ENCODE measurements at regions not wholly inside any gene's neighbourhood (a gene's known extent, or its start where the extent isn't known, plus 50 kb on each side); places are given as distances from the start of the nearest gene placed in this dataset.

DNA sequence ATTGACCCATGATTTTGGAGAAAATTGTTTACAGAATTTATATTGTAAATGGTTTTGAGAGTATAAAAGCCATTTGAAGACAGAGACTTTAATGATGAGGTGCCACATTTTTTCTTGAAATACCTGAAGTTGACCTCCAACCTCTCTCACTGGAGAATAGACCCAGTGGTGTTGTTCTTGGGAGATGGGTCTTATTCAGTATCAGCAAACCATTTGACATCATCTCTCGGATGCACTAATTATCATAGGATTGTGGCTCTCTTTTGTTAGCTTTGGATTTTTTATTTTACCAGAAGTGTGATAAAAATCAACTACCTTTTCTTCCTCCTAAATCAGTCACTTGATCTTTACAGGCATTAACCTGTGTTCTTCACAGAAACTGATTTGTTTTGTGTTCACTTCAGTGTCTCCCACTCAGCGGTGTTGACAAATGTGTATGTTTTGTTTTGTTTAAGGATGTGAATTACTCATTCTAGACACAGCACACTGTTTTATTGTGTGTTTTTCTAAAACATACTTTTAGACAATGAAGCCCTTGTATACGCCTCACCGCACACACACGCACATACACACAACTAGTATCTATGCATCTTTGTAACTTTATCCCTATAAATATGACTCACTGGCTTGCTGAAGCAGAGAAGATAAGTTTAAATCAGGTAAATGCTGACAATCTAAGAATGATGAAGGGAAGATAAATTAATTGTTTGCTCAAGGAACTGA lies 455.6 kb downstream of the INHBA start:
- DNase-seq = no peak

DNA sequence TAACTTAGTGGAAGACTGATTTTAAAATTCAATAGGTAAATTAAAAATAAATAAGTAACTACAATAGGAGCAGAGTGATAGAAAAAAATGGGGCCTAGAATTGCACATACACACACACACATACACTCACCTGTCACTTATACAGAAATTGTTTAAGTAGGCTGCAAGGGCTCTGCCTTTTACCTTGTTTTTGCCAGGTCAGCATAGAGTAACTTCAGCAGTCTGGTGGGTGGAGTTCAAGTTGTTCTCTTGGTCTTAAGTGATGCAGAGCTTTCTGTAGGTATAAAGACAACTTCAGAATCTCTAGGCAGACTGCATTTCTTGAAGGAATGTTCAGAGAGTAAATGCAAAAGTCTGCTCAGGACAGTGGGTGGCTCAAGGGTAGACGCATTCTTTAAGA lies 457.0 kb downstream of the INHBA start:
- no peak for DNase-seq

DNA sequence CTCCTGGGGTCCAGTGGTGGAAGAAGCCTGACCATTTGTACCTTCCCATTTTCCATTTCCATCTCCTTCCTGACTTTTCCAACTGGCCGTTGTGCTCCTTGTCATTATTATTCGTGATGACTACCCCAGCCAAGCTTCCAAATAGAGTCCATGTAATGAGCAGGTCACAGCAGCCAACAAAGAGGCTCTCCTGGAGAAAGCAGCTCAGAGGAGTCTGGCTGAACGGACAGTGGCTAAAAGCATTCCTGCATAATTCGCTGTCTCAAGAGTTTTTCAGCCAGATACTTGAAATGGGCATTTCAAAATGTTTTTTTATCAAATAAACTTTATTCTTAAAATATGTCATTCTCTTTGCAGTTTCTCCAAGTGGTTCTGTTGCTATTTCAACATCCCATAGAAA lies 458.6 kb downstream of the INHBA start:
- DNase-seq = no peak

DNA sequence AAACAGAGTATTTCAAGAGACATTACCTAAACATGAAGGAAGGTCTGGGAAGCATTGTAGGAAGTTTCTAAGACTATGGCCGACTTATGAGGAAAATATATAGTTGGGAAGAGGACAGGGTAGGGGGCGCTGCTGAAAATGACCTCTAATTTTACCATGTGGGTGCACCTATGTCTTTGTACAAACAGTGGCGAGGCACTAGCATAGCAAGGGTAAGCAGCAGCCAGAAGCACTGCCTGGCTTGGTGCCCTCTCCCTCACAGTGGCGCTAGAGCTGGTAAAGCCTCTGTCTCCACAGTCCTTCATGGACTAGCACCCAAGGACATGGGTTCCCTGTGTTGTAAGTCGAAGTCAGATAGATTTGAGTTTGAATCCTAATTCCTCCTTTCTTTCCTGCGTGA lies 461.2 kb downstream of the INHBA start:
- no peak for DNase-seq

DNA sequence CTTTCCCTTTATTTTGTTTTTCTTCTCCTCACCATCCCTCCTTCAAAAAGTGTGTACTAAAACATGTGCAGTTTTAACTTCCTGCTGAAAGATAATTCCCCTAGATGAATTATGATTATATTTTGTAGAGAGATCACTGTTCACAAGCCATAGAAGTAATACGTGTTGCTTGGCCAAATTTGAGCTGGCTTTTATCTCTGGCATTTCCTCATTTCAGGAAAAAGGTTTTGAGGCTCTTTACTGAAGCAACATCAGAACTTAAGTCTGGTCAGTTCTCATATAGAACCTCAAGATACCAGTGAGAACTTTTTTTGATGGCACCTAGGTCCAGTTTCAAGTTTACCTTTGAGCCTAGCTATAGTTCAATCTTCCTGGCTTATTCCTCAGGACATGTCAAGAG lies 463.3 kb downstream of the INHBA start:
- no peak for DNase-seq

DNA sequence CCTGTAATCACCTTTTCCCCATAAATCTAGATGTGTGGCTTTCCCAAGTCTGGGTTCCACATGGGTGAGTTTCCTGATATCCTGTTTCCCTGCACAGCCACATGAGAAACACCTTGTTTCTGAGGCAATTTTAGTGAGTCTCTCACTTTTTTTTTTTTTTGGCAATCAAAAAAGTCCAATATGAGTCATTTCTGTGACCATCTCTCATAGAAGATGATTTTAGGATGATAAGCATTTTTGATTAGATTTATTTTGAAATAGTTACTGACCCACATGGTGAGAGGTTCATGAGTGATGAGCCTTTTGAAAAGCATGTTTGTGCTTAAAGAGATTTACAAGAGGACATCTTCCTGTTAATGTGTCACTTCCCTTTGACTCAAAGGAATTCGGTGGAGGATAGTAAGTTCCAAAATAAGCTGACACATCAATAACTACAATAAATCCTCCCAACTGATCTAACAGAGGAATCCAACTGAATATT lies 464.0 kb downstream of the INHBA start:
- no peak for DNase-seq

DNA sequence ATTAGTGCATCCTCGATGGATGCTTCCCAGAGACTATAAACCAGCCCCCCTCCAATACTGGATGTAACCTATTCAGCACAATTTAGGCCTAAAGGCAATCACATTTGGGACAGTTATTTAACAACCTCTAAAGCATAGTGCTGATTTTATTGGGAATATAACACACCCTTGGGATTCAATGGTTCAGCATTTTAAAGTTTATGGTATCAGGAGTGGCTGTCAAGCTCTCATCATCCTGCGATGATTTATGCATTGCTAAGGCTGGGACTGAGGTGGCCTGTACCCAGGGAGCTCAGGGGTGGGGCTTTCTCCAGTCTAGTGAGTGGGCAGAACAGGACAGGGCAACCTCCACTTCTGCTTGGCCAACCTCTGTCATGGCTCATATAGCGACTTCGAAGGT lies 464.9 kb downstream of the INHBA start:
- no peak for DNase-seq

DNA sequence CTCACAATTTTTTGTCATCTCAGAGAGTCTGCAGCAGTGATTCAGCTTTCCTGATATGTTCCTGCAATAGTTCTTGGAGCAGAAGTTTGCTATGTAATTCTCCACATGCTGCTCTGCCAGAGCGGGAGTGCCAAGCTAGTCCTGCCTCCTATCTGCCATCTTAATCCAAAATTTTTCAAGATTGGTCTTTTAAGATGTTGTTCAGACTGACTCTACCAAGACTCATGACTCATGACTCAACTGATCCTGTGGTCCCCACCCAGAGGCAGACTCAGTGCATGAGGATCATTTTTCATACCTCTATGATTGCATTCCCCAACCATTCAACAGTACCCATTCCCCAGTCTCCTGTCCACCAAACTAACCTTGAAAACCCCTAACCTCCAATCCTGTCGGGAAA lies 470.8 kb downstream of the INHBA start:
- DNase-seq = no peak

DNA sequence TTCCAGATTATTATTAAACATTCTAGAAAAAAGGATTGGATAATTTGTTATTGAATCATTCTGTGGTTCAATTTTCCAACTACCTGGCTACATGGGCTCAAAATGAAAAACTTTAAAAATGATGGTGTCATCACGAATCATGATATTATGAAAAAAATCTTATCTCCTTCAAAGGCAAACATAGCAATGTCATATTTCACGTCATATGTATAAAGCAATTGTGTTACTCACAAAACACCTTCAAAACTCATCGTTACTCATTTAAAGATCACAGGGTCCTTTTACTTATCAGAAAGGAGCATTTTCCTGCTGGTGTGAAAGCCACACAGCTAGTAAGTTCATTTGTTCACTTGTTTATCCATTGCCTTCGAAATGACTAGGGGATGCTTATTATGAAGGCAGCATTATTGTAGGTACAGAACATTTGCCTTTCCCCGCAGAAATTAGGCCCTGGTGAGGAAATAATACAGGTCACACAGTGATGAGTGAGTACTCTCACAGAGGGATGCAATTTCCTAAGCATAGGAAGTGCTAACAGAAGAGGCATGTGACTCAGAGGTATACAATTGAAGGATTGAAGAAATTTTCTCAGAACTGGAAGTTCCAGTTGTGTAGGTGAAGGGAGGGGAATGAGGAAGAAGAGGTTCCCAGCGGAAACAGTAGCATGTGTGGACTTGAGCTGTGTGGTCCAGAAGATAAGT lies 478.7 kb downstream of the INHBA start:
- DNase-seq = no peak

DNA sequence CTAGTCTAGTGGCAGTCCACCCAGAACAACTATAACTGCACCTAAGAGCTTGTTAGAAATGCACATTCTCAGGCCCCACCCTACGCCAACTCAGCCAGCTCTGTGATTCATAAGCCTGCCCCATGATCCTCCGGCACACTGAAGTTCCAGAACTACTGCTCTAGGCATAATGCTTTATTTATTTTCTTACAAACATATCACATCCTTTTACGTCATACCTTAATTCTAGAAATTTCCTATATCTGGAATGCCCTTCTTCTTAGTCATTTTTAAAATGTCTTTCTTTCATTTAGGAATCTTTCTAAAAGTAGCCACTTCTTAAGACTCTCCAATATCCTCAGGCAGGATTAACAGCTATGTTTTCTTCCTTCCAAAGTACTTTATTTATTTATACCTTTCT lies 480.1 kb downstream of the INHBA start:
- DNase-seq = no peak

DNA sequence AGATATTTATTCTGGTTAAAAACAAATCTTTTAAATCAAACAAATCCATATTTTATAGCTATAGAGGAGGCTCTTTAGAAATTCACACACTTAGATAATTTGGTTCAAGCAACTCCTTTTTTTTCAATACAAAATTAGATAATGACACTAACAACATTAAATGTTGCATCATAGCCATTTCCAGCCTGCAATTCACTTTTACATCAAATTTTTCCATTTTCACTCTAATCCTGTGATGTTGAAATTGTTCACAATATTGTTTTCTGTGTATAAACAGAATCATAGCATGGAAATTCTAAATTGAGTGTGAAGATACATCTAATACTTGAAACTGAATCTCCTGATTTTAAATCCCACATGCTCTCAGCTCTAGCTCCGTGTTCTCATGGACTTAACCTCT lies 482.6 kb downstream of the INHBA start:
- DNase-seq = no peak

DNA sequence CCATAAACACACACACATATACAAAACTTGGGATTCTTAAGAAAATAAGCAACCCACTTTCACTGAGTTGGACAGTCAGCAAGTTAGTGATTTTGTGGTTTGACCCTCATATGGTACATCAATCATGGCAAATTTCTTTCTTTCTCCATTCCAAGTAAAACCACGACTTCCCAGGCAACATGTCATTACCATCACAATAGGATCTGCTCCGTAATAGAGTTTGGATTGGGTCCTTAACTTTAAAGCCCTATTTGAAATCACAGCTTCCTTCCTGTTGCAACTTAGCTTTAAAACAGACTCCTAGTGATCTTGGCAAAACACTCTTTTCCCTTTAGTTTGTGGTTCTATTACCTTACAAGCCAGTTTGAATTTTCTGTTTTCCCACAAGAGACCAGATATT lies 483.6 kb downstream of the INHBA start:
- DNase-seq = no peak

DNA sequence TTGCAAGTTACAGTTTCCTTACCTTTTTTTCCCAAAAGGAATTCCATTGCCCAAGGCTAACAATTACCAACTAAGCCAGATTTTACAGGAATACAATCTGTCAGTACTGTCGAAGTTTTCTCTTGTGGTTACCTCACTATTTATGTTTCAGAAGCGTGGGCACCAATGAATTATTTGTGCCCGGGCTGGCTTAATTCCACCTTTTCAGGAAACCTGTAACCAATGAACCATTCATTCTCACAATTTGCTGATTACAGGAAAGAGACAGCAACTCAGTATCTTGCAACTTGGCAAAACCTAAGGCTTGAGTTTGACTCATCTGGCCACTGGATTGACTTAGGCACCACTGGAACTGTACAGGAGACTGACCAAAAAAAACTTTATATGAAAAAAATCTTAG lies 485.6 kb downstream of the INHBA start:
- no peak for DNase-seq

DNA sequence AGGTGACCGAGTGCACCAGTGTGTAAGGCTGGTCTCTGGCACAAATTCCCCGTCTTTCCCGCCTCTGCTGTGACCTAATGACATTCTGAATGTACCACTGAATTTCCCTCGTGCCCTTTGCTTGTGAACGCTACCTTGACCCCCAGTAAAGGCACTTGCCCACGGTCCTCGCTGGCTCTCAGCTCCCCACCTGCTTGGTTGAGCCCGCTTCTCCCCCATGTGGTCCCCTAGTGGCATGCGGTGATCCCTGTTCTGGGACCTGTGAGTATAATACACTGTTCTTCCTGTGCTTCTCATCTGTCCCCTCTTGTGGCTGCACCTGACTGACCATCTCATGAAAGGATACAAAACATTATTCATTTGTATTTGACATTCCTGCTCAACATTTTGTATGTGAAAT lies 495.7 kb downstream of the INHBA start:
- DNase-seq = no peak

DNA sequence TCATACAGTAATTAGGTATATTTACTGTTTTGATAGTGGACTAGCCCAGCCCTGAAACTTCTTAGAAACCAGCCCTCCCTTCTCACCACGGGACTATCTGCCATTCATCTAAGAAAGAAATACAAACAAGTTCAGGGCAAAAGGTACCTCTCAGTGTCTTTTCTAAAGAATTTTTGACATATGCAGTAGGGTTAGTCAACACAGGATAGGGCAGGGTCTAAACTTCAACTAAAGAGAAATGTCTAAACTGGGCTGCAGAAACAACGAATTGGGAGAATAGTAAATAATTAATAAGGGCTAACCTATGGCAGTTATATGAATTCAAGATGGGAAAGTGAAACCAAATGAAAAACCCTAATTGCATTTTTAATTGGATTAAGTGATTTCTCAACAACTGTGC lies 496.6 kb downstream of the INHBA start:
- no peak for DNase-seq

DNA sequence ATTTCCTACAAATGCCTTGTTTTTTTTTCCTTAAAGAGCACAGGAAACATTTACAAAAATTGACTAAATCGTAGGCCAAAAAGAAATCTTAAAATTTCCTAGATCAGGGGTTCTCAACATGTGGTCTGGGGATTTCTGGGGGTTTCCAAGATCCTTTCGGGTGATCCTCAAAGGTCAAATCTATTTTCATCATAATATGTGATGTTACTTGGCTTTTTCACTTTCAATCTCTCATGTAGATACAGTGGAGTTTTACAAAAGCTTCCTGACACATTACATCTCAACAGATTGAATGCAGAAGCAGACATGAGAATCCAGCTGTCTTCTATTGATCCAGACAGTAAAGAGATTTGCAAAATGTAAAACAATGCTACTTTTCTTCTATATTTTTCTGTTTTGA lies 497.3 kb downstream of the INHBA start:
- DNase-seq = no peak

DNA sequence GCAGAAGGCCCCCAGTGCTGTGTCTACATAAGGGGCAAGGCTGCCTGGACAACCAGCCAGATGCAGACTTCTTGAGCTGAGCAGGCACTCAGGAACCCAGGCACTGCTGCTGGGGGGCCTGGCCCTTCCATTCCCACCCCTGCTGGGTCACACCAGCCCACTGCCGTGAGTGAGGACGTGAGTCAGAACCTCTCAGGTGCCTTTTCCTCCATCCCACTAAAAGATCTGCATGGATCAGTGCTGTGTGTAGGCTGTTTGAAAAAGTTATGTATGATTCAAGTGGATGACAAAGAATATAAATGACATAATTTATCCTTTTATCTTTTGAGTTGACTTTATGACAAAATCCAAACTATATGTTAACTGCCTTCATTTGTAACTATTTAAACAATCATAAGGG lies 499.3 kb downstream of the INHBA start:
- DNase-seq = no peak

DNA sequence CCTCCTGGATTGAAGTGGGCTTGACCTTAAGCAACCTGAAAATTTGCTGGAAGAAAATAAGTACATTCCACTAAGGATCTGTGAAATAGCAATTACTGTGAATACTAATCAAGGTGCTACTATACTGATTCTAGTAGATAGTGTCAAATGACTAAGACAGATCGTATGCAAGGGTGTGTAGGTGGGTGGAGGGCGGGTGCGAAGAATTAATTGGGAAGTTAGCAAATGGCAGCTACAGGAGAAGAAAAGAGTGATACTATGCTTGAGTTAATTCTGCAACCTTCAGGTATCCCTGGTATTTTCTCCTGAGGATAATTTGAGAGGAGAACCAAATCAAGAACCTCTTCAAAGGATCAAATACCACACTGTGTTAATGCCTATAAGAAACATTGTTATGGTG lies 501.9 kb downstream of the INHBA start:
- DNase-seq = peak in 1 of 58 donors; percentile 2

DNA sequence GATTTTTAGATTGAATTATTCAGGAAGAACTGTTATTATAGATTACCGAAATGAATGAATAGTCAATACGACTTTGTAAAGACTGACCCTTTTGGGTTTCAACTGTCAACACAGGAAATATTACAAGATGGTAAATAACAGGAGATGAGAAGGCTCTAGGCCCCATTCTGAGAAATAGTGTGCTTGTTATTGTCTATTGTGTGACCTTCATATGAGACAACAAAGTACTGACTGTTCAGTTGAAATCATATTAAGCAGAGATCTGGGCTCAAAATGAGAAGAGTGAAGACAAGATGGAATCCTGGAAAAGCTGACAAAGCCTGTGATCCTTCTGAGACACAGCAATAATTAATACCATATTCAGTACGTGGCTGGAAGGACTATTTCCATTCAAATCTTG lies 503.8 kb downstream of the INHBA start:
- DNase-seq = no peak

DNA sequence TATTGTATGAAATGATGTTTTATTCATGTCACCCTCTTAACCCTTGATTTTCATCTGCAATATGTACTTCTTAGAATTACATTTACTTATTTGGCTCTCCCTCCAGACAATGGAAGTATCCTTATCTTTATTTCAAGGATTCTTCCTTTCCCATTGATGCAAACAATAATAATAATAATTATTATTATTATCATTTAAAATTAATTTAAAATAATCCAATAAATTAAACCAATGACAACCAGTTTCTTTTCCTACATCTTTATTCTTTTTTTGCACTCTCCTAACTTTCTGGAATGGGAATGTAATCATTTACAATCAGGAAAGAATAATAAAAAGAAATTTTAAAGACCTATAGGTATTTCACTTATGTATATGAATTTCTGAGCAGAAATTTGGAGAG lies 504.4 kb downstream of the INHBA start:
- DNase-seq = no peak

DNA sequence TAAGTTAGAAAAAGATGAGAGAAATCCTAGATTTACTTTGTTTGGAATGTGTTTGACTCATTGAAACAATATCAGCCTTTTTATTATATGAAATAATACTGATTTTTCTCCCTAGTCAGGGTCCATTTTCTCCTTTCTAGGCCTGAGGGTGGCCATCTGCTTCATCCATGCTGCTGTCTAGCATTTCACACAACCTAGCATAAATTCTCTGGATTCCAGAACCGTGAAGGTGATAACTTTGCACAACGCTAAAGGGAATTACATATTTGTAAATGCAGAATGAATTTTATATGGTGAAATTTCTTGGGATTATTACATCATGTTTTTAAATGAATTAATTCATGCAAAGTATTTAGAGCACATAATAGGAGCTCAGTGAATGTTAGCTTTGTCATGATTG lies 505.1 kb downstream of the INHBA start:
- no peak for DNase-seq

DNA sequence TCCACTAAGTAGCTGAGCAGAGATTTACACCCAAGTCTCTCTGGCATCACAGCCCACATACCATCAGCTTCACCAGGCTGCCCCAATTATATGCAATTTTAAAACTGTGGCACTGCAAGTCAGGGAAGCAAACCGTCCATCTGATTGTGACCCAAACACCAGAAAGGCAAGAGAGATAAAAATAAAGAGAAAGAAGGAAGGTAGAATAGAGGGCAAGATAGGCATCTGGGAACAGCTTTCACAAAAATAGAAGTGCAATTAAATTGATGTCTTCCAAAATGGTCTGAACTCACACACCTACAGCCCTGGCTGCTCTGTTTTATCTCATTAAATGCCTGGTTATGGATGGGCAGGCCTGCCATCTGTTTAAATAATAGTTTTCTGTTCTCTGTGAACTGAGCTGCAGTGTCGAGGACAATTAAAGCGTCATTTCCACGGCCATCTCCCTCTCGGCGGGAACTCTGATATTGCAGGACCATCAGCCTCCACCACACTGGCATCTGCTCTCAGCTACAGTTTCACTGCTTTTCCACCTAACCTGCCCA lies 509.1 kb downstream of the INHBA start:
- DNase-seq = no peak

DNA sequence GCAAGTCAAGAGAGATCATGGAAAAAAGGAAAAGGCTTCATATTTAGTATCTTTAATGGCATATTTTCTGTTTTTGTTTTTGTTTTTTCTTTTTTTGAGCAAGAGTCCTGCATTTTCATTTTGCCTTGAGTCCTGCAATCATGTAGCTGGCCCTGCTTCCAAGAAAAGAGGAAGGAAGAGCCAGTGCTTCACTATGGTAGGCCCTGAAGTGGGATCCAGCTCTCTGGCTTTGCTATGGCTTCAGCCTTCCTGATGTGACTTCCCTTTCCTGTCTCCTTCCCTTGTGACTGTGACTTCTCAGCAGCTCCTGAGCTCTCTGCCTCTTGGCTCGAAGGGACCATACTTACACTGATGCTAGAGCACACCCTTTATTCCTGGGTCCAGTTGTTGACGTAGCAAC lies 512.3 kb downstream of the INHBA start:
- DNase-seq = no peak
